IMR-90 (cell line): ENCODE measurements at regions not wholly inside any gene's neighbourhood (a gene's known extent, or its start where the extent isn't known, plus 50 kb on each side); places are given as distances from the start of the nearest gene placed in this dataset.

Experiments used
- ATAC-seq: fragments of 200-7000 bp; cut with Tn5 transposase; 2 replicates; pipeline ENCODE4 v1.9.1; 2020; ENCODE audit warnings: low read depth, mild to moderate bottlenecking, moderate library complexity
- BruUV-seq: library from RNA; stranded (reverse); fragments of 400-500 nt; replicated peaks from 2 replicates; lab custom pipeline; 2021; lab: Mats Ljungman, UMichigan
- CTCF ChIA-PET: fragments of 300-600 bp; formaldehyde crosslinking; extraction: SDS; loops from one replicate; lab custom pipeline; 2021; ENCODE audit warnings: antibody characterized with exemption; lab: Yijun Ruan, JAX
- POLR2A ChIA-PET: fragments of 300-600 bp; sonication (Branson Sonifier 250); formaldehyde crosslinking; loops from one replicate; lab custom pipeline; 2022; ENCODE audit warnings: antibody characterized with exemption; ENCODE audit not compliant: unreplicated experiment; lab: Charles Lee
- DNase-seq: peaks from one replicate; pipeline ENCODE4 v3.0.0; 2013
- H2AFZ ChIP-seq: replicated peaks from 2 replicates; pipeline ENCODE3; 2013; ENCODE audit warnings: low read length, mild to moderate bottlenecking; ENCODE audit not compliant: poor library complexity
- H2AK5ac ChIP-seq: 2 replicates; pipeline ENCODE4 v1.6.1; 2013; ENCODE audit warnings: low read depth, low read length, inconsistent platforms
- H2AK9ac ChIP-seq: replicated peaks from 2 replicates; pipeline ENCODE3; 2013; ENCODE audit warnings: mild to moderate bottlenecking, low read depth, low read length, moderate library complexity; ENCODE audit not compliant: poor library complexity
- H2BK120ac ChIP-seq: 2 replicates; pipeline ENCODE4 v1.6.1; 2013; ENCODE audit warnings: low read depth, low read length, inconsistent platforms
- H2BK15ac ChIP-seq: 3 replicates; pipeline ENCODE4 v1.6.1; 2013; ENCODE audit warnings: low read depth, low read length, inconsistent platforms
- H2BK20ac ChIP-seq: 2 replicates; pipeline ENCODE4 v1.6.1; 2013; ENCODE audit warnings: low read depth, mild to moderate bottlenecking, inconsistent platforms, low read length, moderate library complexity
- H2BK5ac ChIP-seq: 2 replicates; pipeline ENCODE4 v1.6.1; 2013; ENCODE audit warnings: mild to moderate bottlenecking, low read depth, low read length, inconsistent platforms; ENCODE audit not compliant: poor library complexity, severe bottlenecking
- H3K14ac ChIP-seq: replicated peaks from 2 replicates; pipeline ENCODE4 v1.6.1; 2013; ENCODE audit warnings: low read depth, low read length, inconsistent platforms
- H3K18ac ChIP-seq: 2 replicates; pipeline ENCODE4 v1.6.1; 2013; ENCODE audit warnings: low read depth, low read length, control low read depth
- H3K23ac ChIP-seq: 2 replicates; pipeline ENCODE4 v1.6.1; 2013; ENCODE audit warnings: low read depth, low read length, inconsistent platforms
- H3K27ac ChIP-seq: 2 replicates; pipeline ENCODE4 v1.5.1; 2013; ENCODE audit warnings: mild to moderate bottlenecking, control low read depth, low read length; ENCODE audit not compliant: insufficient read depth
- H3K27me3 ChIP-seq: 2 replicates; pipeline ENCODE4 v1.6.1; 2013; ENCODE audit warnings: low read length; ENCODE audit not compliant: control insufficient read depth, insufficient read depth
- H3K36me3 ChIP-seq: 2 replicates; pipeline ENCODE4 v1.6.1; 2013; ENCODE audit warnings: low read length, mixed read lengths; ENCODE audit not compliant: control insufficient read depth, insufficient read depth
- H3K4ac ChIP-seq: 2 replicates; pipeline ENCODE4 v1.6.1; 2013; ENCODE audit warnings: low read depth, low read length, inconsistent platforms
- H3K4me1 ChIP-seq: 2 replicates; pipeline ENCODE4 v1.6.1; 2013; ENCODE audit warnings: low read length, mixed read lengths; ENCODE audit not compliant: control insufficient read depth, insufficient read depth
- H3K4me2 ChIP-seq: 2 replicates; pipeline ENCODE4 v1.6.1; 2013; ENCODE audit warnings: low read depth, mild to moderate bottlenecking, control low read depth, low read length, moderate library complexity
- H3K4me3 ChIP-seq: 2 replicates; pipeline ENCODE4 v1.5.1; 2013; ENCODE audit warnings: low read depth, mild to moderate bottlenecking, control low read depth, low read length, moderate library complexity; ENCODE audit not compliant: insufficient read depth
- H3K56ac ChIP-seq: 2 replicates; pipeline ENCODE4 v1.6.1; 2013; ENCODE audit warnings: low read length, inconsistent platforms; ENCODE audit not compliant: insufficient read depth; ENCODE audit errors: extremely low read depth
- H3K79me1 ChIP-seq, 2 experiments: 2 replicates each; pipeline ENCODE4 v1.6.1; 2013; ENCODE audit warnings: low read length in 2 of 2, inconsistent platforms in 1 of 2, low read depth in 1 of 2
- H3K9ac ChIP-seq: 2 replicates; pipeline ENCODE4 v1.6.1; 2013; ENCODE audit warnings: low read depth, low read length, control low read depth
- H3K9me1 ChIP-seq: 2 replicates; pipeline ENCODE4 v1.6.1; 2013; ENCODE audit warnings: low read length, inconsistent platforms; ENCODE audit not compliant: insufficient read depth
- H3K9me3 ChIP-seq: 2 replicates; pipeline ENCODE4 v1.6.1; 2013; ENCODE audit warnings: low read length; ENCODE audit not compliant: control insufficient read depth, insufficient read depth
- H4K20me1 ChIP-seq: 2 replicates; pipeline ENCODE4 v1.6.1; 2013; ENCODE audit warnings: low read length, inconsistent platforms; ENCODE audit not compliant: insufficient read depth
- H4K5ac ChIP-seq: 2 replicates; pipeline ENCODE4 v1.6.1; 2013; ENCODE audit warnings: mild to moderate bottlenecking, low read depth, low read length, control low read depth
- H4K8ac ChIP-seq, 2 experiments: 2 replicates each; pipeline ENCODE4 v1.6.1; 2013; ENCODE audit warnings: low read depth in 2 of 2, low read length in 2 of 2, control low read depth in 1 of 2, inconsistent platforms in 1 of 2
- H4K91ac ChIP-seq: 2 replicates; pipeline ENCODE4 v1.6.1; 2013; ENCODE audit warnings: low read depth, low read length, inconsistent platforms; ENCODE audit not compliant: insufficient read depth
- BHLHE40 ChIP-seq: fragments of 150-350 bp; IDR thresholded peaks from 2 replicates; pipeline ENCODE4 v1.6.1; 2016; ENCODE audit warnings: mild to moderate bottlenecking, low read depth, low read length
- CEBPB ChIP-seq: IDR thresholded peaks from 2 replicates; pipeline ENCODE4 v1.6.1; 2012; ENCODE audit warnings: low read depth, low read length, improper control_type of control experiment
- CHD1 ChIP-seq: IDR thresholded peaks from 2 replicates; pipeline ENCODE4 v1.6.1; 2012; ENCODE audit warnings: low read depth, low read length, improper control_type of control experiment
- ELK1 ChIP-seq: fragments of 150-350 bp; IDR thresholded peaks from 2 replicates; pipeline ENCODE4 v1.6.1; 2016; ENCODE audit warnings: low read depth, mild to moderate bottlenecking, low read length, moderate library complexity, borderline replicate concordance
- FOS ChIP-seq: fragments of 150-350 bp; IDR thresholded peaks from 2 replicates; pipeline ENCODE4 v1.6.1; 2016; ENCODE audit warnings: low read depth, low read length
- MAFK ChIP-seq: IDR thresholded peaks from 2 replicates; pipeline ENCODE4 v1.6.1; 2012; ENCODE audit warnings: low read depth, low read length, improper control_type of control experiment
- MAZ ChIP-seq: IDR thresholded peaks from 2 replicates; pipeline ENCODE4 v1.6.1; 2012; ENCODE audit warnings: low read depth, mild to moderate bottlenecking, low read length, improper control_type of control experiment, moderate library complexity, borderline replicate concordance
- MXI1 ChIP-seq: IDR thresholded peaks from 2 replicates; pipeline ENCODE4 v1.6.1; 2012; ENCODE audit warnings: low read depth, mild to moderate bottlenecking, low read length, moderate library complexity, borderline replicate concordance
- NFE2L2 ChIP-seq: fragments of 150-350 bp; IDR thresholded peaks from 2 replicates; pipeline ENCODE4 v1.6.1; 2016; ENCODE audit warnings: low read depth, mild to moderate bottlenecking, low read length
- POLR2A ChIP-seq: IDR thresholded peaks from 2 replicates; pipeline ENCODE4 v1.6.1; 2012; ENCODE audit warnings: mild to moderate bottlenecking, low read depth, low read length
- RAD21 ChIP-seq: IDR thresholded peaks from 2 replicates; pipeline ENCODE4 v1.6.1; 2012; ENCODE audit warnings: low read length, improper control_type of control experiment
- RCOR1 ChIP-seq: IDR thresholded peaks from 2 replicates; pipeline ENCODE4 v1.6.1; 2012; ENCODE audit warnings: mild to moderate bottlenecking, low read length, improper control_type of control experiment; ENCODE audit not compliant: insufficient replicate concordance
- RFX5 ChIP-seq: IDR thresholded peaks from 2 replicates; pipeline ENCODE4 v1.8.0; 2012; ENCODE audit warnings: low read depth, mild to moderate bottlenecking, low read length, moderate library complexity
- SMC3 ChIP-seq: fragments of 150-350 bp; IDR thresholded peaks from 2 replicates; pipeline ENCODE4 v1.6.1; 2016; ENCODE audit warnings: low read depth, mild to moderate bottlenecking, antibody characterized with exemption, low read length, moderate library complexity
- WGBS, 2 experiments: methylation state at CpG; one replicate each; pipeline versions ENCODE4 v1.1.5 to v1.1.7; 2013; ENCODE audit warnings: missing lambda C conversion rate in 2 of 2; ENCODE audit not compliant: insufficient read length in 1 of 2; ENCODE audit errors: extremely low coverage in 2 of 2; 5-methylcytosine and 5-hydroxymethylcytosine counted together
- dilution Hi-C: fragments of 300-500 bp; cut with HindIII; formaldehyde crosslinking; loops from one replicate; pipeline ENCODE4 v1.14.3; 2018; ENCODE audit warnings: low sequenced_read_pairs; ENCODE audit not compliant: unreplicated experiment
- in situ Hi-C: fragments of 300-500 bp; cut with MboI; formaldehyde crosslinking; loops from 3 replicates; pipeline ENCODE4 v1.14.3; 2019; ENCODE audit warnings: low sequenced_read_pairs, inconsistent platforms, mixed read lengths
- intact Hi-C: fragments of 100-400 bp; cut with micrococcal nuclease; formaldehyde crosslinking; loops from 2 replicates; pipeline ENCODE4 v1.10.0; 2022
- TF ChIP-seq, protein P1 (sequence below): conservative IDR thresholded peaks from 2 replicates; pipeline ENCODE4 v1.5.1; 2012; ENCODE audit warnings: mild to moderate bottlenecking, low read depth, low read length, improper control_type of control experiment
- TF ChIP-seq, protein P2 (sequence below): fragments of 150-350 bp; IDR thresholded peaks from 2 replicates; pipeline ENCODE4 v1.6.1; 2017; ENCODE audit warnings: mild to moderate bottlenecking, antibody characterized with exemption, low read length, low read depth

DNA sequence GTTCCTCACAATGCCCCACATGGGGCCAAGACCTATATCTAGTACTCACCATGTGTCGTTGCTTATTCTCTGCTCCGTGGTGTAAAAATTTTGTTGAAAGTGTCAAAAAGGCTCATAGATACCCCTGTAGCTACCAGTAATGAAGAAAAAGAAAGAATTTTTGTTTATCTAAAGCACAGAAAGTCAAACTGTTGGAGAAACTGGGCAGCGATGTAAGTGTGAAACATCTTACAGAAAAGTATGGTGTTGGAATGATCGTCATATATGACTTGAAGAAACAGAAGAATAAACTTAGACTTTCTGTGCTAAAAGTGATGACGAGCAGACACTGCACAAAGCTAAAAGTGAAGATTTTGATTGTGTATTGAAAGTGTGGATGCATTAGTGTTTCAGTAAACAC, 626.6 kb upstream of the GHITM start:
- no peaks in the 10 kb centered on the region for H4K20me1 ChIP-seq
- H3K9ac ChIP-seq: no peak overlapping the region
- intact Hi-C loops (no loop called here), in situ Hi-C loops (no loop called here), dilution Hi-C loops (no loop called here)
- no peak overlapping the region for H3K27ac ChIP-seq
- ATAC-seq: no peak
- H3K27me3 ChIP-seq: no peaks in the 10 kb centered on the region
- no peak overlapping the region for H3K4ac ChIP-seq
- H4K8ac ChIP-seq: no peak overlapping the region
- no peak overlapping the region for H3K14ac ChIP-seq
- DNase-seq: no peak
- 43% methylated on average over 3 of the region's 5 CpGs; no CpG with 5 or more reads in 1 of the 2 experiments for WGBS, 2 experiments
- H3K56ac ChIP-seq: no peak overlapping the region
- CTCF ChIA-PET: no interaction called here
- H2BK5ac ChIP-seq: no peak overlapping the region
- H3K23ac ChIP-seq: no peak overlapping the region
- H3K9me3 ChIP-seq: peaks cover 10% of the 10 kb centered on the region
- H3K9me1 ChIP-seq: no peaks in the 10 kb centered on the region
- H2BK15ac ChIP-seq: no peak overlapping the region
- H2BK120ac ChIP-seq: no peak overlapping the region
- no peak overlapping the region for H2AFZ ChIP-seq
- H3K36me3 ChIP-seq: no peaks in the 10 kb centered on the region
- no peaks in the 10 kb centered on the region for H3K4me1 ChIP-seq
- H2BK20ac ChIP-seq: no peak overlapping the region
- POLR2A ChIA-PET: no interaction called here
- no peak overlapping the region for H3K18ac ChIP-seq
- H4K91ac ChIP-seq: no peak overlapping the region
- no peak overlapping the region for H3K4me2 ChIP-seq
- no peak overlapping the region for H3K4me3 ChIP-seq
- no TSS peak for BruUV-seq
- H2AK5ac ChIP-seq: no peak overlapping the region
- H4K5ac ChIP-seq: no peak overlapping the region
- TF ChIP-seq MAZ (no peak), RCOR1 (no peak), MXI1 (no peak), NFE2L2 (no peak), CEBPB (no peak), CHD1 (no peak), MAFK (no peak), POLR2A (no peak), RAD21 (no peak), ELK1 (no peak), RFX5 (no peak), BHLHE40 (no peak), SMC3 (no peak), FOS (no peak)
- TF ChIP-seq, protein P1, sequence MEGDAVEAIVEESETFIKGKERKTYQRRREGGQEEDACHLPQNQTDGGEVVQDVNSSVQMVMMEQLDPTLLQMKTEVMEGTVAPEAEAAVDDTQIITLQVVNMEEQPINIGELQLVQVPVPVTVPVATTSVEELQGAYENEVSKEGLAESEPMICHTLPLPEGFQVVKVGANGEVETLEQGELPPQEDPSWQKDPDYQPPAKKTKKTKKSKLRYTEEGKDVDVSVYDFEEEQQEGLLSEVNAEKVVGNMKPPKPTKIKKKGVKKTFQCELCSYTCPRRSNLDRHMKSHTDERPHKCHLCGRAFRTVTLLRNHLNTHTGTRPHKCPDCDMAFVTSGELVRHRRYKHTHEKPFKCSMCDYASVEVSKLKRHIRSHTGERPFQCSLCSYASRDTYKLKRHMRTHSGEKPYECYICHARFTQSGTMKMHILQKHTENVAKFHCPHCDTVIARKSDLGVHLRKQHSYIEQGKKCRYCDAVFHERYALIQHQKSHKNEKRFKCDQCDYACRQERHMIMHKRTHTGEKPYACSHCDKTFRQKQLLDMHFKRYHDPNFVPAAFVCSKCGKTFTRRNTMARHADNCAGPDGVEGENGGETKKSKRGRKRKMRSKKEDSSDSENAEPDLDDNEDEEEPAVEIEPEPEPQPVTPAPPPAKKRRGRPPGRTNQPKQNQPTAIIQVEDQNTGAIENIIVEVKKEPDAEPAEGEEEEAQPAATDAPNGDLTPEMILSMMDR: no peak
- TF ChIP-seq, protein P2, sequence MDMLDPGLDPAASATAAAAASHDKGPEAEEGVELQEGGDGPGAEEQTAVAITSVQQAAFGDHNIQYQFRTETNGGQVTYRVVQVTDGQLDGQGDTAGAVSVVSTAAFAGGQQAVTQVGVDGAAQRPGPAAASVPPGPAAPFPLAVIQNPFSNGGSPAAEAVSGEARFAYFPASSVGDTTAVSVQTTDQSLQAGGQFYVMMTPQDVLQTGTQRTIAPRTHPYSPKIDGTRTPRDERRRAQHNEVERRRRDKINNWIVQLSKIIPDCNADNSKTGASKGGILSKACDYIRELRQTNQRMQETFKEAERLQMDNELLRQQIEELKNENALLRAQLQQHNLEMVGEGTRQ: no peak
- no peaks in the 10 kb centered on the region for H3K79me1 ChIP-seq
- no peak overlapping the region for H2AK9ac ChIP-seq
